Natural killer cell (primary cell): ENCODE measurements at regions not wholly inside any gene's neighbourhood (a gene's known extent, or its start where the extent isn't known, plus 50 kb on each side); places are given as distances from the start of the nearest gene placed in this dataset.

Experiments used
- ATAC-seq, 3 donors: fragments of 150-1000 bp in 2 of 3; fragments of 200-7000 bp in 1 of 3; cut with Tn5 transposase; 1 replicate in 1 of 3; 2 replicates in 2 of 3; pipeline ENCODE4 v1.10.0; 2021; ENCODE audit warnings: mild to moderate bottlenecking in 2 of 3, moderate library complexity in 2 of 3
- DNase-seq, 2 donors: peaks; one replicate each; pipeline versions ENCODE4 v3.0.0 to v3.0.0-alpha.2; 2013 to 2021; ENCODE audit warnings: mixed read lengths in 1 of 2
- H3K27ac ChIP-seq: one replicate; pipeline ENCODE4 v1.5.1; 2013; ENCODE audit warnings: mild to moderate bottlenecking, low read length
- H3K27me3 ChIP-seq: one replicate; pipeline ENCODE4 v1.6.1; 2013; ENCODE audit warnings: low read length; ENCODE audit not compliant: control insufficient read depth, insufficient read depth
- H3K36me3 ChIP-seq: one replicate; pipeline ENCODE4 v1.6.1; 2013; ENCODE audit warnings: low read length; ENCODE audit not compliant: control insufficient read depth, insufficient read depth
- H3K4me1 ChIP-seq: one replicate; pipeline ENCODE4 v1.6.1; 2013; ENCODE audit warnings: low read length; ENCODE audit not compliant: control insufficient read depth, insufficient read depth
- H3K4me3 ChIP-seq: one replicate; pipeline ENCODE4 v1.5.1; 2013; ENCODE audit warnings: low read length
- H3K9me3 ChIP-seq: one replicate; pipeline ENCODE4 v1.6.1; 2013; ENCODE audit warnings: low read length; ENCODE audit not compliant: control insufficient read depth, insufficient read depth
- H3K27ac Mint-ChIP-seq, 2 donors: one replicate each; pipeline ENCODE4 v1.8.0; 2022; ENCODE audit warnings: mild to moderate bottlenecking in 2 of 2, mixed read lengths in 2 of 2, moderate library complexity in 1 of 2
- H3K27me3 Mint-ChIP-seq, 2 donors: one replicate each; pipeline ENCODE4 v1.8.0; 2022; ENCODE audit warnings: low read depth in 2 of 2, mixed read lengths in 2 of 2
- H3K36me3 Mint-ChIP-seq: one replicate; pipeline ENCODE4 v1.8.0; 2022; ENCODE audit warnings: mixed read lengths
- H3K4me1 Mint-ChIP-seq, 2 donors: one replicate each; pipeline ENCODE4 v1.8.0; 2022; ENCODE audit warnings: mixed read lengths in 2 of 2
- H3K4me3 Mint-ChIP-seq: one replicate; pipeline ENCODE4 v1.8.0; 2022; ENCODE audit warnings: mild to moderate bottlenecking, moderate library complexity, mixed read lengths
- H3K9me3 Mint-ChIP-seq, 2 donors: one replicate each; pipeline ENCODE4 v1.8.0; 2022; ENCODE audit warnings: mixed read lengths in 2 of 2
- WGBS: methylation state at CpG from one replicate; pipeline ENCODE4 v1.1.7; 2013; ENCODE audit warnings: missing lambda C conversion rate; ENCODE audit not compliant: insufficient coverage; 5-methylcytosine and 5-hydroxymethylcytosine counted together
- intact Hi-C: fragments of 100-400 bp; cut with micrococcal nuclease; formaldehyde crosslinking; loops from one replicate; pipeline ENCODE4 v1.14.2; 2022
- TF ChIP-seq, protein P1 (sequence below): fragments of 200-600 bp; IDR thresholded peaks from one replicate; pipeline ENCODE4 v1.8.0; 2022; ENCODE audit warnings: antibody characterized with exemption

DNA sequence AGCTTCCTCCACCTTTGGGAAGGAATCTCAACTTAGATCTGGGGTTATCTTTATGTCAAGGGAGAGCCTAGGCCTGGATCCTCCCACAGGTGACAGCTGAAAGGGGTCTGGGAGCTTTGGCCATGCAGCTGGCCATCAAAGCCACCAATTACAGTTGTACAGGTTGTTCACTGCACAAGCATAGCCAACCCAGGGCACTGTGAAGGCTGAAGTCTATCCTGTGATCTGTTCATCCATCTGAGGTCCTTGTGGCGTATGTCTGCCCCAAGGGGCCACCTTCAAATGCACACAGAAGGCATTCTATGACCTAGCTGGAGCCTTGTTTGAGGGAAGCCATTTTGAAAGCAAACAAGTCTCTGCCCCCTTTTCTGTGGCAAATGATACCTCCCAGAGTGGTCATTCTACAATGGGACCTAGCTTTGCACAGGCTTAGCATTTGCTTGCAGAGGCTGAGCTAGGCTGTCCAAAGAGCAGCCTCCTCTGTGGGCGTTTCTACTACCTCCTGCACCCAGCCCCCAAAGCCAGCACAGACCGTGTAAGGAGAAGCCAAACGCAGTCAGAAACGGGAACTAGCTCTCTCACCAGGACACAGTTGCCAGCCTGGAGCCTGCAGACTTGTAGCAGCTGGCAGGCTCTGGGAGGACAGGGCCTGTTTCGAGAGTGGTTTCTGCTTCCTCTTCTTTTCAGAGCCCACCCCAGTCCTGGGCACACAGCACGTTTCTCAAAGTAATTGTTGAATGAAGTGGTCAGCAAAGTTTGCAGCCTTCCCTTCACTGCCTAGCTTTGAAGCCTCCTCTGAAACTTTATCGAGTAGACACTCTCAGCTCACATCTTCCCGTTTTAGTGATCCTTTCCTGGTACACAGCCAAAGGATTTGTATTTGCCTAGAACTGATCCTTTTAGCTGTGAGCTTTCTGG is 157.3 kb upstream of the SMAD3 start:
- Mint-ChIP-seq H3K36me3 (peaks cover 6% of the 10 kb centered on the region), H3K9me3 (peaks cover 0 to 2% of the 10 kb centered on the region in 2 donors), H3K27ac (no peak overlapping the region), H3K4me3 (no peak overlapping the region), H3K4me1 (peaks cover 4 to 5% of the 10 kb centered on the region in 2 donors), H3K27me3 (peaks cover 8 to 31% of the 10 kb centered on the region in 2 donors)
- DNase-seq (no peak), ATAC-seq (no peak)
- intact Hi-C loops, result no loop called here
- TF ChIP-seq, protein P1, sequence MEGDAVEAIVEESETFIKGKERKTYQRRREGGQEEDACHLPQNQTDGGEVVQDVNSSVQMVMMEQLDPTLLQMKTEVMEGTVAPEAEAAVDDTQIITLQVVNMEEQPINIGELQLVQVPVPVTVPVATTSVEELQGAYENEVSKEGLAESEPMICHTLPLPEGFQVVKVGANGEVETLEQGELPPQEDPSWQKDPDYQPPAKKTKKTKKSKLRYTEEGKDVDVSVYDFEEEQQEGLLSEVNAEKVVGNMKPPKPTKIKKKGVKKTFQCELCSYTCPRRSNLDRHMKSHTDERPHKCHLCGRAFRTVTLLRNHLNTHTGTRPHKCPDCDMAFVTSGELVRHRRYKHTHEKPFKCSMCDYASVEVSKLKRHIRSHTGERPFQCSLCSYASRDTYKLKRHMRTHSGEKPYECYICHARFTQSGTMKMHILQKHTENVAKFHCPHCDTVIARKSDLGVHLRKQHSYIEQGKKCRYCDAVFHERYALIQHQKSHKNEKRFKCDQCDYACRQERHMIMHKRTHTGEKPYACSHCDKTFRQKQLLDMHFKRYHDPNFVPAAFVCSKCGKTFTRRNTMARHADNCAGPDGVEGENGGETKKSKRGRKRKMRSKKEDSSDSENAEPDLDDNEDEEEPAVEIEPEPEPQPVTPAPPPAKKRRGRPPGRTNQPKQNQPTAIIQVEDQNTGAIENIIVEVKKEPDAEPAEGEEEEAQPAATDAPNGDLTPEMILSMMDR, result no peak
- WGBS, result 20% methylated on average over 9 of the region's 9 CpGs
- Histone ChIP-seq H3K9me3 (no peaks in the 10 kb centered on the region), H3K27ac (no peak overlapping the region), H3K4me3 (no peak overlapping the region), H3K36me3 (no peaks in the 10 kb centered on the region), H3K27me3 (no peaks in the 10 kb centered on the region), H3K4me1 (peaks cover 19% of the 10 kb centered on the region)

DNA sequence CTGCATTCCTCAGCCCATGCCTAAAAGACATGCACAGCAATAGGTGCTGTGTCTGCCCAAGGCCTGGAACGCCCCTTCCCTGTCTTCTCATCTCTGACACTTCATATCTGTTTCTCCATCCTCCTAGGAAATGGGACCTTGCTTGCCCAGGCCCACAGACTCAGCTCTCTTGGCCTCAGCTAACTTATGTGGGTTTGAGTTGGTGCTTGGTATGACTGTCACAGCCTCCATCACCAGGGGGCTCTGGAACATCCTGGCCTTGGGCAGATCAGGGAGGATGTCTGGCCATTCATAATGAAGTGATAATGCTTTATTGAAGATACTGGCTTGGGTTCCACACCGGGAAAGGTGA is 156.7 kb upstream of the SMAD3 start:
- TF ChIP-seq, protein P1, result no peak
- intact Hi-C loops, result no loop called here
- no peaks in the 10 kb centered on the region for H3K36me3 ChIP-seq
- peaks cover 3% of the 10 kb centered on the region for H3K36me3 Mint-ChIP-seq
- H3K4me1 Mint-ChIP-seq, result peaks cover 3% of the 10 kb centered on the region in 2 donors
- H3K4me3 ChIP-seq, result no peak overlapping the region
- no peaks in the 10 kb centered on the region for H3K27me3 ChIP-seq
- H3K9me3 Mint-ChIP-seq, result peaks cover 0 to 2% of the 10 kb centered on the region in 2 donors
- no peak overlapping the region for H3K4me3 Mint-ChIP-seq
- DNase-seq (no peak), ATAC-seq (no peak)
- peaks cover 8 to 29% of the 10 kb centered on the region in 2 donors for H3K27me3 Mint-ChIP-seq
- H3K27ac Mint-ChIP-seq, result no peak overlapping the region
- peaks cover 19% of the 10 kb centered on the region for H3K4me1 ChIP-seq
- H3K27ac ChIP-seq, result no peak overlapping the region
- 50% methylated on average over 2 of the region's 2 CpGs for WGBS
- no peaks in the 10 kb centered on the region for H3K9me3 ChIP-seq

DNA sequence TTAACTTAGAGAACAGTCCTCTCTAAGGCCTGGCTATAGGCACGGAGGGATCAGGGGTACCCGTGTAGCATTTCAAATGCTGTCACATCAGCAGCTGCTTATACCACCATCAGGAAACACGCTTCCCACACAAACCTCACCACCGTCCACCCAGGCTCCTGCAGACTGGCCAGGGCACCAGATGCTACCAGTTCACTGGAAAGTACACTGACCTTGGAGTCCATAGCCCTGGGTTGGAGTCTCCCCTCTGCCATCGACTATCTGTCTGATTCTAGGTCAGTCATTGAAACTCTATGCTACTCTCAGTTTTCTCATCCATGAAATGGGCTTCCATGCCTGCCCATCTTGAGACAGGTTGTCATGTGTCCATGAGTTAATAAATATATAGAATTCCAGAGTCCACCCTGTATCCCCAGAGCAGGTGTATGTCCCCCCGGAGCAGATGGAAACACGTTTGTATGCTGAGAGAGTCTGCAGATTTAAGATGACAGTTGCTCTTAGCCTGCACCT is 156.0 kb upstream of the SMAD3 start:
- Mint-ChIP-seq H3K27ac (no peak overlapping the region), H3K27me3 (peaks cover 8 to 29% of the 10 kb centered on the region in 2 donors), H3K9me3 (peaks cover 0 to 2% of the 10 kb centered on the region in 2 donors), H3K4me3 (no peak overlapping the region), H3K4me1 (no peaks in the 10 kb centered on the region), H3K36me3 (no peaks in the 10 kb centered on the region)
- H3K36me3 ChIP-seq, result no peaks in the 10 kb centered on the region
- WGBS, result 66% methylated on average over 7 of the region's 7 CpGs
- H3K27me3 ChIP-seq, result no peaks in the 10 kb centered on the region
- intact Hi-C loops, result no loop called here
- TF ChIP-seq, protein P1, result no peak
- peaks cover 19% of the 10 kb centered on the region for H3K4me1 ChIP-seq
- no peak overlapping the region for H3K4me3 ChIP-seq
- no peak for DNase-seq
- ATAC-seq, result no peak
- H3K27ac ChIP-seq, result no peak overlapping the region
- no peaks in the 10 kb centered on the region for H3K9me3 ChIP-seq
